LHCN-M2 (cell line): ENCODE measurements at regions not wholly inside any gene's neighbourhood (a gene's known extent, or its start where the extent isn't known, plus 50 kb on each side); places are given as distances from the start of the nearest gene placed in this dataset.

Source experiments
- DNase-seq: peaks from one replicate; pipeline ENCODE4 v3.0.0-alpha.2; 2012; ENCODE audit warnings: low read depth

- DNase-seq = no peak
Measured at GRCh38 chr4:125062115-125063050, 252.4 kb upstream of the FAT4 start.

- DNase-seq = no peak
Measured at GRCh38 chr4:125060376-125060775, 254.4 kb upstream of the FAT4 start.

- DNase-seq = no peak
Measured at GRCh38 chr4:125049711-125050110, 265.0 kb upstream of the FAT4 start.

- no peak for DNase-seq
Measured at GRCh38 chr4:125045311-125045710, 269.4 kb upstream of the FAT4 start.

- no peak for DNase-seq
Measured at GRCh38 chr4:125044886-125045285, 269.9 kb upstream of the FAT4 start.

GRCh38 chr4:125043486-125043885, 271.3 kb upstream of the FAT4 start:
- no peak for DNase-seq

- DNase-seq = no peak
Measured at GRCh38 chr4:125042041-125042440, 272.7 kb upstream of the FAT4 start.

- DNase-seq = no peak
Measured at GRCh38 chr4:125041372-125041930, 273.3 kb upstream of the FAT4 start.

- no peak for DNase-seq
Measured at GRCh38 chr4:125039550-125039949, 275.2 kb upstream of the FAT4 start.

GRCh38 chr4:125022855-125023501, 291.8 kb upstream of the FAT4 start:
- no peak for DNase-seq

- DNase-seq = no peak
Measured at GRCh38 chr4:125021189-125021588, 293.6 kb upstream of the FAT4 start.

- no peak for DNase-seq
Measured at GRCh38 chr4:125020089-125021034, 294.4 kb upstream of the FAT4 start.

GRCh38 chr4:125016892-125017299, 297.9 kb upstream of the FAT4 start:
- DNase-seq = no peak

- no peak for DNase-seq
Measured at GRCh38 chr4:125013891-125014290, 300.9 kb upstream of the FAT4 start.

GRCh38 chr4:125011646-125012045, 299.1 kb upstream of the ANKRD50 start:
- peak; percentile 10 for DNase-seq

GRCh38 chr4:125010796-125011503, 298.4 kb upstream of the ANKRD50 start:
- DNase-seq = no peak

- no peak for DNase-seq
Measured at GRCh38 chr4:125008676-125009075, 296.1 kb upstream of the ANKRD50 start.

GRCh38 chr4:125004676-125005075, 292.1 kb upstream of the ANKRD50 start:
- DNase-seq = no peak

- no peak for DNase-seq
Measured at GRCh38 chr4:125003840-125004239, 291.3 kb upstream of the ANKRD50 start.

GRCh38 chr4:124997991-124998390, 285.5 kb upstream of the ANKRD50 start:
- no peak for DNase-seq

GRCh38 chr4:124997124-124997523, 284.6 kb upstream of the ANKRD50 start:
- no peak for DNase-seq
